IMR-90 (cell line): ENCODE measurements at regions not wholly inside any gene's neighbourhood (a gene's known extent, or its start where the extent isn't known, plus 50 kb on each side); places are given as distances from the start of the nearest gene placed in this dataset.

ENCODE experiments used
- ATAC-seq: fragments of 200-7000 bp; cut with Tn5 transposase; 2 replicates; pipeline ENCODE4 v1.9.1; 2020; ENCODE audit warnings: low read depth, mild to moderate bottlenecking, moderate library complexity
- BruUV-seq: library from RNA; stranded (reverse); fragments of 400-500 nt; replicated peaks from 2 replicates; lab custom pipeline; 2021; lab: Mats Ljungman, UMichigan
- CTCF ChIA-PET: fragments of 300-600 bp; formaldehyde crosslinking; extraction: SDS; loops from one replicate; lab custom pipeline; 2021; ENCODE audit warnings: antibody characterized with exemption; lab: Yijun Ruan, JAX
- POLR2A ChIA-PET: fragments of 300-600 bp; sonication (Branson Sonifier 250); formaldehyde crosslinking; loops from one replicate; lab custom pipeline; 2022; ENCODE audit warnings: antibody characterized with exemption; ENCODE audit not compliant: unreplicated experiment; lab: Charles Lee
- DNase-seq: peaks from one replicate; pipeline ENCODE4 v3.0.0; 2013
- H2AFZ ChIP-seq: replicated peaks from 2 replicates; pipeline ENCODE3; 2013; ENCODE audit warnings: low read length, mild to moderate bottlenecking; ENCODE audit not compliant: poor library complexity
- H2AK5ac ChIP-seq: 2 replicates; pipeline ENCODE4 v1.6.1; 2013; ENCODE audit warnings: low read depth, low read length, inconsistent platforms
- H2AK9ac ChIP-seq: replicated peaks from 2 replicates; pipeline ENCODE3; 2013; ENCODE audit warnings: mild to moderate bottlenecking, low read depth, low read length, moderate library complexity; ENCODE audit not compliant: poor library complexity
- H2BK120ac ChIP-seq: 2 replicates; pipeline ENCODE4 v1.6.1; 2013; ENCODE audit warnings: low read depth, low read length, inconsistent platforms
- H2BK15ac ChIP-seq: 3 replicates; pipeline ENCODE4 v1.6.1; 2013; ENCODE audit warnings: low read depth, low read length, inconsistent platforms
- H2BK20ac ChIP-seq: 2 replicates; pipeline ENCODE4 v1.6.1; 2013; ENCODE audit warnings: low read depth, mild to moderate bottlenecking, inconsistent platforms, low read length, moderate library complexity
- H2BK5ac ChIP-seq: 2 replicates; pipeline ENCODE4 v1.6.1; 2013; ENCODE audit warnings: mild to moderate bottlenecking, low read depth, low read length, inconsistent platforms; ENCODE audit not compliant: poor library complexity, severe bottlenecking
- H3K14ac ChIP-seq: replicated peaks from 2 replicates; pipeline ENCODE4 v1.6.1; 2013; ENCODE audit warnings: low read depth, low read length, inconsistent platforms
- H3K18ac ChIP-seq: 2 replicates; pipeline ENCODE4 v1.6.1; 2013; ENCODE audit warnings: low read depth, low read length, control low read depth
- H3K23ac ChIP-seq: 2 replicates; pipeline ENCODE4 v1.6.1; 2013; ENCODE audit warnings: low read depth, low read length, inconsistent platforms
- H3K27ac ChIP-seq: 2 replicates; pipeline ENCODE4 v1.5.1; 2013; ENCODE audit warnings: mild to moderate bottlenecking, control low read depth, low read length; ENCODE audit not compliant: insufficient read depth
- H3K27me3 ChIP-seq: 2 replicates; pipeline ENCODE4 v1.6.1; 2013; ENCODE audit warnings: low read length; ENCODE audit not compliant: control insufficient read depth, insufficient read depth
- H3K36me3 ChIP-seq: 2 replicates; pipeline ENCODE4 v1.6.1; 2013; ENCODE audit warnings: low read length, mixed read lengths; ENCODE audit not compliant: control insufficient read depth, insufficient read depth
- H3K4ac ChIP-seq: 2 replicates; pipeline ENCODE4 v1.6.1; 2013; ENCODE audit warnings: low read depth, low read length, inconsistent platforms
- H3K4me1 ChIP-seq: 2 replicates; pipeline ENCODE4 v1.6.1; 2013; ENCODE audit warnings: low read length, mixed read lengths; ENCODE audit not compliant: control insufficient read depth, insufficient read depth
- H3K4me2 ChIP-seq: 2 replicates; pipeline ENCODE4 v1.6.1; 2013; ENCODE audit warnings: low read depth, mild to moderate bottlenecking, control low read depth, low read length, moderate library complexity
- H3K4me3 ChIP-seq: 2 replicates; pipeline ENCODE4 v1.5.1; 2013; ENCODE audit warnings: low read depth, mild to moderate bottlenecking, control low read depth, low read length, moderate library complexity; ENCODE audit not compliant: insufficient read depth
- H3K56ac ChIP-seq: 2 replicates; pipeline ENCODE4 v1.6.1; 2013; ENCODE audit warnings: low read length, inconsistent platforms; ENCODE audit not compliant: insufficient read depth; ENCODE audit errors: extremely low read depth
- H3K79me1 ChIP-seq, 2 experiments: 2 replicates each; pipeline ENCODE4 v1.6.1; 2013; ENCODE audit warnings: low read length in 2 of 2, inconsistent platforms in 1 of 2, low read depth in 1 of 2
- H3K9ac ChIP-seq: 2 replicates; pipeline ENCODE4 v1.6.1; 2013; ENCODE audit warnings: low read depth, low read length, control low read depth
- H3K9me1 ChIP-seq: 2 replicates; pipeline ENCODE4 v1.6.1; 2013; ENCODE audit warnings: low read length, inconsistent platforms; ENCODE audit not compliant: insufficient read depth
- H3K9me3 ChIP-seq: 2 replicates; pipeline ENCODE4 v1.6.1; 2013; ENCODE audit warnings: low read length; ENCODE audit not compliant: control insufficient read depth, insufficient read depth
- H4K20me1 ChIP-seq: 2 replicates; pipeline ENCODE4 v1.6.1; 2013; ENCODE audit warnings: low read length, inconsistent platforms; ENCODE audit not compliant: insufficient read depth
- H4K5ac ChIP-seq: 2 replicates; pipeline ENCODE4 v1.6.1; 2013; ENCODE audit warnings: mild to moderate bottlenecking, low read depth, low read length, control low read depth
- H4K8ac ChIP-seq, 2 experiments: 2 replicates each; pipeline ENCODE4 v1.6.1; 2013; ENCODE audit warnings: low read depth in 2 of 2, low read length in 2 of 2, control low read depth in 1 of 2, inconsistent platforms in 1 of 2
- H4K91ac ChIP-seq: 2 replicates; pipeline ENCODE4 v1.6.1; 2013; ENCODE audit warnings: low read depth, low read length, inconsistent platforms; ENCODE audit not compliant: insufficient read depth
- CHD1 ChIP-seq: IDR thresholded peaks from 2 replicates; pipeline ENCODE4 v1.6.1; 2012; ENCODE audit warnings: low read depth, low read length, improper control_type of control experiment
- MAFK ChIP-seq: IDR thresholded peaks from 2 replicates; pipeline ENCODE4 v1.6.1; 2012; ENCODE audit warnings: low read depth, low read length, improper control_type of control experiment
- MAZ ChIP-seq: IDR thresholded peaks from 2 replicates; pipeline ENCODE4 v1.6.1; 2012; ENCODE audit warnings: low read depth, mild to moderate bottlenecking, low read length, improper control_type of control experiment, moderate library complexity, borderline replicate concordance
- NFE2L2 ChIP-seq: fragments of 150-350 bp; IDR thresholded peaks from 2 replicates; pipeline ENCODE4 v1.6.1; 2016; ENCODE audit warnings: low read depth, mild to moderate bottlenecking, low read length
- POLR2A ChIP-seq: IDR thresholded peaks from 2 replicates; pipeline ENCODE4 v1.6.1; 2012; ENCODE audit warnings: mild to moderate bottlenecking, low read depth, low read length
- RFX5 ChIP-seq: IDR thresholded peaks from 2 replicates; pipeline ENCODE4 v1.8.0; 2012; ENCODE audit warnings: low read depth, mild to moderate bottlenecking, low read length, moderate library complexity
- SMC3 ChIP-seq: fragments of 150-350 bp; IDR thresholded peaks from 2 replicates; pipeline ENCODE4 v1.6.1; 2016; ENCODE audit warnings: low read depth, mild to moderate bottlenecking, antibody characterized with exemption, low read length, moderate library complexity
- whole genome bisulfite sequencing, 2 experiments: methylation state at CpG; one replicate each; pipeline versions ENCODE4 v1.1.5 to v1.1.7; 2013; ENCODE audit warnings: missing lambda C conversion rate in 2 of 2; ENCODE audit not compliant: insufficient read length in 1 of 2; ENCODE audit errors: extremely low coverage in 2 of 2; 5-methylcytosine and 5-hydroxymethylcytosine counted together
- dilution Hi-C: fragments of 300-500 bp; cut with HindIII; formaldehyde crosslinking; loops from one replicate; pipeline ENCODE4 v1.14.3; 2018; ENCODE audit warnings: low sequenced_read_pairs; ENCODE audit not compliant: unreplicated experiment
- in situ Hi-C: fragments of 300-500 bp; cut with MboI; formaldehyde crosslinking; loops from 3 replicates; pipeline ENCODE4 v1.14.3; 2019; ENCODE audit warnings: low sequenced_read_pairs, inconsistent platforms, mixed read lengths
- intact Hi-C: fragments of 100-400 bp; cut with micrococcal nuclease; formaldehyde crosslinking; loops from 2 replicates; pipeline ENCODE4 v1.10.0; 2022

DNA sequence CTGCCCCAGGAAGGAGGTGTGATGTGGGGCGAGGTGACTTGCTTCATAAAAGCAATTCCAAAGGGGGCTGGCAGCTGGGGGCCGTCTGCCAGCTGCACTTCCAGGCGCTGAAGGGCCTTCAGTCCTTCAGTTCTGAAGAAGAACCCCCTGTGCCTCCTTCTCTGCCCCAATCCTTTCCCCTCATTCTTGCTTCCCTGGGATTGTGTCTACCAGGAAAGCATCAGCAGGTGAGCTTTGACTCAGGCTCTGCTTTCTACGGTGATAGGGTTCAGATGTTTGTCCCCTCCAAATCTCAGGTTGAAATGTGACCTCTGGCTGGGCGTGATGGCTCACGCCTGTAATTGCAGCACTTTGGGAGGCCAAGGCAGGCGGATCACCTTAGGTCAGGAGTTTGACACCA, 52.5 kb upstream of the NKD1 start:
- no peak overlapping the region for H3K14ac ChIP-seq
- no peak overlapping the region for H4K91ac ChIP-seq
- no peaks in the 10 kb centered on the region for H3K36me3 ChIP-seq
- H3K79me1 ChIP-seq = no peaks in the 10 kb centered on the region
- H3K9me1 ChIP-seq = no peaks in the 10 kb centered on the region
- no peak overlapping the region for H4K5ac ChIP-seq
- H2AK5ac ChIP-seq = no peak overlapping the region
- no peak overlapping the region for H2BK20ac ChIP-seq
- H3K27ac ChIP-seq = no peak overlapping the region
- no peak overlapping the region for H3K18ac ChIP-seq
- no peak overlapping the region for H2BK120ac ChIP-seq
- no peak overlapping the region for H3K4me2 ChIP-seq
- no peaks in the 10 kb centered on the region for H4K20me1 ChIP-seq
- no peak overlapping the region for H3K9ac ChIP-seq
- no peaks in the 10 kb centered on the region for H3K4me1 ChIP-seq
- H3K9me3 ChIP-seq = no peaks in the 10 kb centered on the region
- H3K4ac ChIP-seq = no peak overlapping the region
- no peak overlapping the region for H2AK9ac ChIP-seq
- ATAC-seq = no peak
- H3K23ac ChIP-seq = no peak overlapping the region
- in situ Hi-C loops = no loop called here
- dilution Hi-C loops = no loop called here
- intact Hi-C loops = no loop called here
- ChIA-PET POLR2A (no interaction called here), CTCF (no interaction called here)
- no peak for DNase-seq
- no peak overlapping the region for H2BK15ac ChIP-seq
- BruUV-seq = no TSS peak
- no peak overlapping the region for H4K8ac ChIP-seq
- H3K56ac ChIP-seq = no peak overlapping the region
- no peak overlapping the region for H2BK5ac ChIP-seq
- WGBS, 2 experiments = 60% methylated on average over 1 of the region's 7 CpGs; no CpG with 5 or more reads in 1 of the 2 experiments
- no peaks in the 10 kb centered on the region for H3K27me3 ChIP-seq
- H3K4me3 ChIP-seq = no peak overlapping the region
- no peak overlapping the region for H2AFZ ChIP-seq
- TF ChIP-seq MAZ (no peak), POLR2A (no peak), CHD1 (no peak), SMC3 (no peak), NFE2L2 (no peak), RFX5 (no peak), MAFK (no peak)
